ENCODE measurements at regions not wholly inside any gene's neighbourhood (a gene's known extent, or its start where the extent isn't known, plus 50 kb on each side); places are given as distances from the start of the nearest gene placed in this dataset.

DNA sequence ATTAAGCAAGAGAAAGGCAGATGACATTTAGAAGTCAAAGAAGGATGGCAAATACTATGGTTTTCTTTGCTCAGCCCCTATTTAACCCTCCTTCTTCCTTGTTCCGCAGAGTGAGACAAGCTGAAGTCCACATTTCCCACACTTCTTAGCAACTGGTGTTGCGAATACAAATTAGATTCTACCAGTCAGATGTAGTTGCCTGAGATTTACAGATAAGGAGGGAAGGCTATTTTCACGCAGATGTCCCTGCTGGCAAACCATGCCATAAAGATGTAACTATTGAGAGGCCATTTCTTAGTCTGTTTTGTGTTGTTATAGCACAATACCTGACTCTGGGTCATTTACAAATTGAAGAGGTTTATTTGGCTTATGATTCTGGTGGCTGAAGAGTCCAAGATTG lies 84.3 kb downstream of the ZC3H11B start:
- H3K27ac ChIP-seq (ENCODE audit: low read length) = no peak overlapping the region
- Mint-ChIP-seq H3K4me3 (no peak overlapping the region), H3K27ac (no peak overlapping the region), H3K36me3 (no peaks in the 10 kb centered on the region), H3K27me3 (ENCODE audit: low read depth in 2 of 2) (no peaks in the 10 kb centered on the region), H3K4me1 (no peaks in the 10 kb centered on the region), H3K9me3 (peaks cover 0 to 7% of the 10 kb centered on the region in 2 donors)
- no peaks in the 10 kb centered on the region for H3K36me3 ChIP-seq (ENCODE audit: control insufficient read depth, insufficient read depth, low read length)
- H3K4me3 ChIP-seq (ENCODE audit: low read length) = no peak overlapping the region
- intact Hi-C loops (cut with micrococcal nuclease) = no loop called here
- DNase-seq = no peak
- H3K4me1 ChIP-seq (ENCODE audit: control insufficient read depth, insufficient read depth, low read length) = no peaks in the 10 kb centered on the region
- no peaks in the 10 kb centered on the region for H3K27me3 ChIP-seq (ENCODE audit: control insufficient read depth, insufficient read depth, low read length)
- ATAC-seq = no peak
- H3K9me3 ChIP-seq (ENCODE audit: control insufficient read depth, insufficient read depth, low read length) = no peaks in the 10 kb centered on the region
- WGBS (ENCODE audit: insufficient coverage) = 94% methylated on average over 3 of the region's 3 CpGs
- TF ChIP-seq, protein P1, sequence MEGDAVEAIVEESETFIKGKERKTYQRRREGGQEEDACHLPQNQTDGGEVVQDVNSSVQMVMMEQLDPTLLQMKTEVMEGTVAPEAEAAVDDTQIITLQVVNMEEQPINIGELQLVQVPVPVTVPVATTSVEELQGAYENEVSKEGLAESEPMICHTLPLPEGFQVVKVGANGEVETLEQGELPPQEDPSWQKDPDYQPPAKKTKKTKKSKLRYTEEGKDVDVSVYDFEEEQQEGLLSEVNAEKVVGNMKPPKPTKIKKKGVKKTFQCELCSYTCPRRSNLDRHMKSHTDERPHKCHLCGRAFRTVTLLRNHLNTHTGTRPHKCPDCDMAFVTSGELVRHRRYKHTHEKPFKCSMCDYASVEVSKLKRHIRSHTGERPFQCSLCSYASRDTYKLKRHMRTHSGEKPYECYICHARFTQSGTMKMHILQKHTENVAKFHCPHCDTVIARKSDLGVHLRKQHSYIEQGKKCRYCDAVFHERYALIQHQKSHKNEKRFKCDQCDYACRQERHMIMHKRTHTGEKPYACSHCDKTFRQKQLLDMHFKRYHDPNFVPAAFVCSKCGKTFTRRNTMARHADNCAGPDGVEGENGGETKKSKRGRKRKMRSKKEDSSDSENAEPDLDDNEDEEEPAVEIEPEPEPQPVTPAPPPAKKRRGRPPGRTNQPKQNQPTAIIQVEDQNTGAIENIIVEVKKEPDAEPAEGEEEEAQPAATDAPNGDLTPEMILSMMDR (IDR thresholded peaks at IDR 0.05) = no peak

DNA sequence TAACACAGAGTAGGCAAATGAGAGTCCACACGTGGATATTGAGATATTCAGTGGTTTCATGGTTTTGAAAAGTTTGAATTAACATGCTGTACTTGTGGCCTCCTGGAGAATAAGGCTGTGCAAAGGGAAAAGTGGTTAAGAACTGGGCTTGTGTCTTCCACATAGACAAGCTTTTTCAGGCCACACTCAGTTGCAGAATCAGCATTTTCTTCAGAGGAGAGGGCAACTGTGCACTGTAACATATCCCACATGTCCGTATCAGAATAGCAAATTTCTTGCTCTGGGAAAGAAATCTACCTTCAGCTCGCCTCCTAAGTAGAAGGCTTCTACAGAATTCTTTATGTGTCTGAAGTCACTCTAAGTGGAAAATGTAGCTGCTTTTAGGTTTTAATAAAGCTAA lies 84.9 kb downstream of the ZC3H11B start:
- 81% methylated on average over 3 of the region's 3 CpGs for WGBS (ENCODE audit: insufficient coverage)
- Histone ChIP-seq H3K4me3 (ENCODE audit: low read length) (no peak overlapping the region), H3K36me3 (ENCODE audit: control insufficient read depth, insufficient read depth, low read length) (no peaks in the 10 kb centered on the region), H3K27ac (ENCODE audit: low read length) (no peak overlapping the region), H3K27me3 (ENCODE audit: control insufficient read depth, insufficient read depth, low read length) (no peaks in the 10 kb centered on the region), H3K4me1 (ENCODE audit: control insufficient read depth, insufficient read depth, low read length) (no peaks in the 10 kb centered on the region), H3K9me3 (ENCODE audit: control insufficient read depth, insufficient read depth, low read length) (no peaks in the 10 kb centered on the region)
- intact Hi-C loops (cut with micrococcal nuclease) = no loop called here
- Mint-ChIP-seq H3K9me3 (peaks cover 0 to 7% of the 10 kb centered on the region in 2 donors), H3K4me1 (no peaks in the 10 kb centered on the region), H3K36me3 (no peaks in the 10 kb centered on the region), H3K4me3 (no peak overlapping the region), H3K27me3 (ENCODE audit: low read depth in 2 of 2) (no peaks in the 10 kb centered on the region), H3K27ac (no peak overlapping the region)
- ATAC-seq (no peak), DNase-seq (no peak)
- TF ChIP-seq, protein P1 (IDR thresholded peaks at IDR 0.05) = no peak

DNA sequence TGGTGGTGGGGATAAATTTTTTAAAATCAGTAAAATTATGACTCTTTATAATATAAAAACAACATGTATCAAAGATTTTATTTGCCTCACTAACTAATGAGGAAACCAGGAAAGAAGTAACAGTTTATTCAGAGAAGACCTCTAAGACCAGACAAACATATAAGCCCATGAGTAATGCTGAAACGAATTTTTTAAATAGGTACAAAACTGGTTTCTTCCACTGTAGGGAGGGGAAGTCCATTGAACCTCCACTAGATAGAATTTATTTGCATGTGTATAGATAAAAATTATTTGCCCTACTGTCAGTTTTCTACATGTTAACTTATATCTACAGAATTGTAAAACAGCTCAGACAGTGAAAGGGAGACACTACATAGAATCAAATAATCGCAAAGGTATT lies 86.8 kb downstream of the ZC3H11B start:
- Mint-ChIP-seq H3K27me3 (ENCODE audit: low read depth in 2 of 2) (no peaks in the 10 kb centered on the region), H3K27ac (no peak overlapping the region), H3K4me3 (no peak overlapping the region), H3K4me1 (no peaks in the 10 kb centered on the region), H3K9me3 (no peaks in the 10 kb centered on the region), H3K36me3 (no peaks in the 10 kb centered on the region)
- ATAC-seq = no peak
- intact Hi-C loops (cut with micrococcal nuclease) = no loop called here
- Histone ChIP-seq H3K27ac (ENCODE audit: low read length) (no peak overlapping the region), H3K27me3 (ENCODE audit: control insufficient read depth, insufficient read depth, low read length) (no peaks in the 10 kb centered on the region), H3K9me3 (ENCODE audit: control insufficient read depth, insufficient read depth, low read length) (no peaks in the 10 kb centered on the region), H3K4me3 (ENCODE audit: low read length) (no peak overlapping the region), H3K4me1 (ENCODE audit: control insufficient read depth, insufficient read depth, low read length) (no peaks in the 10 kb centered on the region), H3K36me3 (ENCODE audit: control insufficient read depth, insufficient read depth, low read length) (no peaks in the 10 kb centered on the region)
- 75% methylated on average over 1 of the region's 2 CpGs for WGBS (ENCODE audit: insufficient coverage)
- TF ChIP-seq, protein P1 (IDR thresholded peaks at IDR 0.05) = no peak
- DNase-seq = no peak

- H3K36me3 ChIP-seq (ENCODE audit: control insufficient read depth, insufficient read depth, low read length) = no peaks in the 10 kb centered on the region
- no peak overlapping the region for H3K27ac Mint-ChIP-seq
- no peak for ATAC-seq
- no peak for DNase-seq
- no peak overlapping the region for H3K4me3 Mint-ChIP-seq
- no peaks in the 10 kb centered on the region for H3K27me3 ChIP-seq (ENCODE audit: control insufficient read depth, insufficient read depth, low read length)
- intact Hi-C loops (cut with micrococcal nuclease) = no loop called here
- H3K4me1 Mint-ChIP-seq = no peaks in the 10 kb centered on the region
- 93% methylated on average over 2 of the region's 2 CpGs for WGBS (ENCODE audit: insufficient coverage)
- no peaks in the 10 kb centered on the region for H3K4me1 ChIP-seq (ENCODE audit: control insufficient read depth, insufficient read depth, low read length)
- H3K4me3 ChIP-seq (ENCODE audit: low read length) = no peak overlapping the region
- H3K9me3 ChIP-seq (ENCODE audit: control insufficient read depth, insufficient read depth, low read length) = no peaks in the 10 kb centered on the region
- H3K9me3 Mint-ChIP-seq = peaks cover 0 to 2% of the 10 kb centered on the region in 2 donors
- H3K27ac ChIP-seq (ENCODE audit: low read length) = no peak overlapping the region
- H3K27me3 Mint-ChIP-seq (ENCODE audit: low read depth in 2 of 2) = no peaks in the 10 kb centered on the region
- TF ChIP-seq, protein P1 (IDR thresholded peaks at IDR 0.05) = no peak
- H3K36me3 Mint-ChIP-seq = no peaks in the 10 kb centered on the region
Measured at GRCh38 chr1:219523411-219523810, 89.5 kb downstream of the ZC3H11B start.

Data from natural killer cell (primary cell).